Hepatocyte (in vitro differentiated cells): ENCODE measurements at regions not wholly inside any gene's neighbourhood (a gene's known extent, or its start where the extent isn't known, plus 50 kb on each side); places are given as distances from the start of the nearest gene placed in this dataset.
"Not testable (repeated sequence)": the region's sequence is repeated elsewhere in the genome, so short reads cannot be mapped to it uniquely, and the experiment has no call there.

ENCODE experiments used
- DNase-seq: peaks from one replicate; pipeline ENCODE4 v3.0.0-alpha.2; 2016; ENCODE audit warnings: low spot score
- H2AFZ ChIP-seq: fragments of 200-600 bp; sonication (generic); 2 replicates; pipeline ENCODE4 v1.6.0; 2016; ENCODE audit warnings: antibody characterized with exemption, mild to moderate bottlenecking
- H3K27ac ChIP-seq: fragments of 200-600 bp; sonication (generic); 2 replicates; pipeline ENCODE4 v1.5.1; 2016; ENCODE audit warnings: mild to moderate bottlenecking
- H3K27me3 ChIP-seq: fragments of 200-600 bp; sonication (generic); 2 replicates; pipeline ENCODE4 v1.6.1; 2016
- H3K36me3 ChIP-seq: fragments of 200-600 bp; sonication (generic); replicated peaks from 2 replicates; pipeline ENCODE4 v1.5.1; 2016; ENCODE audit warnings: low read depth; ENCODE audit not compliant: insufficient read depth
- H3K4me1 ChIP-seq: fragments of 200-600 bp; sonication (generic); 2 replicates; pipeline ENCODE4 v1.5.1; 2016; ENCODE audit warnings: mild to moderate bottlenecking, moderate library complexity; ENCODE audit not compliant: insufficient read depth
- H3K4me2 ChIP-seq: fragments of 200-600 bp; sonication (generic); 2 replicates; pipeline ENCODE4 v1.6.0; 2016
- H3K4me3 ChIP-seq: fragments of 200-600 bp; sonication (generic); 2 replicates; pipeline ENCODE4 v1.5.1; 2016; ENCODE audit warnings: mild to moderate bottlenecking
- H3K79me2 ChIP-seq: fragments of 200-600 bp; sonication (generic); 2 replicates; pipeline ENCODE4 v1.6.0; 2017; ENCODE audit warnings: mild to moderate bottlenecking
- H3K9me2 ChIP-seq: fragments of 200-600 bp; sonication (generic); replicated peaks from 2 replicates; pipeline ENCODE4 v1.6.0; 2017; ENCODE audit warnings: mild to moderate bottlenecking; ENCODE audit not compliant: insufficient read depth
- H3K9me3 ChIP-seq: fragments of 200-600 bp; sonication (generic); 2 replicates; pipeline ENCODE4 v1.5.1; 2016; ENCODE audit warnings: low read depth, mild to moderate bottlenecking
- H4K20me1 ChIP-seq: fragments of 200-600 bp; sonication (generic); 2 replicates; pipeline ENCODE4 v1.6.0; 2016; ENCODE audit warnings: mild to moderate bottlenecking; ENCODE audit not compliant: insufficient read depth, poor library complexity, severe bottlenecking
- CTCF ChIP-seq: fragments of 200-600 bp; sonication (generic); IDR thresholded peaks from 2 replicates; pipeline ENCODE4 v1.5.1; 2016; ENCODE audit warnings: antibody characterized with exemption, mild to moderate bottlenecking; ENCODE audit not compliant: poor library complexity
- EZH2 ChIP-seq: fragments of 200-600 bp; sonication (generic); IDR thresholded peaks from 2 replicates; pipeline ENCODE4 v1.6.1; 2016; ENCODE audit warnings: antibody characterized with exemption, mild to moderate bottlenecking, borderline replicate concordance
- EZH2phosphoT487 ChIP-seq: fragments of 200-600 bp; sonication (generic); IDR thresholded peaks from one replicate; pipeline ENCODE4 v1.6.1; 2018; ENCODE audit warnings: antibody characterized with exemption, mild to moderate bottlenecking, low read depth, moderate library complexity; ENCODE audit not compliant: unreplicated experiment, severe bottlenecking
- WGBS: methylation state at CpG from one replicate; pipeline ENCODE4 v1.1.6; 2016; ENCODE audit warnings: low lambda C conversion rate; ENCODE audit errors: missing lambda C conversion rate; 5-methylcytosine and 5-hydroxymethylcytosine counted together

DNA sequence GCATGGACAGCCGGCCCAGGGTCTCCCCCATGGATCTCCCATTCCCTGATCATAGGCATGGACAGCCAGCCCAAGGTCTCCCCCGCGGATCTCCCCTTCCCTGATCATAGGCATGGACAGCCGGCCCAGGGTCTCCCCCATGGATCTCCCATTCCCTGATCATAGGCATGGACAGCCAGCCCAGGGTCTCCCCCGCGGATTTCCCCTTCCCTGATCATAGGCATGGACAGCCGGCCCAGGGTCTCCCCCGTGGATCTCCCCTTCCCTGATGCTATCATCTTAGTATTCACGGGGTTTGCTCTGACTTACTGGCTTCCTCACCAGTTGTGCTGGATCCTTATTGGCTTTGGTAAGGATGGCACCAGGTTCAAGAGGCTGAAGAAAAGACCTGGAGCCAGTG is 769.4 kb upstream of the TPTE start:
- H3K27me3 ChIP-seq, result not testable (repeated sequence)

GRCh38 chr21:9753441-9753840 is 767.9 kb upstream of the TPTE start:
- H4K20me1 ChIP-seq, H3K4me1 ChIP-seq, H3K4me3 ChIP-seq, H3K9me2 ChIP-seq, H3K4me2 ChIP-seq, H2AFZ ChIP-seq, DNase-seq, H3K79me2 ChIP-seq, H3K36me3 ChIP-seq, H3K27ac ChIP-seq, H3K27me3 ChIP-seq: not testable (repeated sequence)
- WGBS, result 77% methylated on average over 10 of the region's 10 CpGs
- peaks cover 24% of the 10 kb centered on the region for H3K9me3 ChIP-seq

More for the DNA sequence above, 769.4 kb upstream of the TPTE start:
- H2AFZ ChIP-seq, DNase-seq, H4K20me1 ChIP-seq, H3K4me2 ChIP-seq, H3K36me3 ChIP-seq, H3K27ac ChIP-seq, H3K79me2 ChIP-seq, H3K4me3 ChIP-seq, H3K9me2 ChIP-seq, H3K4me1 ChIP-seq: not testable (repeated sequence)
- H3K9me3 ChIP-seq, result peaks cover 19% of the 10 kb centered on the region
- WGBS, result 71% methylated on average over 8 of the region's 9 CpGs

- Histone ChIP-seq H2AFZ (no peak overlapping the region), H4K20me1 (no peaks in the 10 kb centered on the region), H3K4me3 (no peak overlapping the region), H3K9me2 (no peaks in the 10 kb centered on the region), H3K9me3 (peaks cover 29% of the 10 kb centered on the region), H3K4me1 (no peaks in the 10 kb centered on the region), H3K4me2 (no peak overlapping the region), H3K36me3 (no peaks in the 10 kb centered on the region), H3K79me2 (no peaks in the 10 kb centered on the region), H3K27ac (no peak overlapping the region), H3K27me3 (no peaks in the 10 kb centered on the region)
- TF ChIP-seq EZH2 (no peak), EZH2phosphoT487 (no peak), CTCF (no peak)
- DNase-seq, result no peak
- WGBS, result 59% methylated on average over 7 of the region's 7 CpGs
Measured at GRCh38 chr21:9753943-9754342, 767.4 kb upstream of the TPTE start.

DNA sequence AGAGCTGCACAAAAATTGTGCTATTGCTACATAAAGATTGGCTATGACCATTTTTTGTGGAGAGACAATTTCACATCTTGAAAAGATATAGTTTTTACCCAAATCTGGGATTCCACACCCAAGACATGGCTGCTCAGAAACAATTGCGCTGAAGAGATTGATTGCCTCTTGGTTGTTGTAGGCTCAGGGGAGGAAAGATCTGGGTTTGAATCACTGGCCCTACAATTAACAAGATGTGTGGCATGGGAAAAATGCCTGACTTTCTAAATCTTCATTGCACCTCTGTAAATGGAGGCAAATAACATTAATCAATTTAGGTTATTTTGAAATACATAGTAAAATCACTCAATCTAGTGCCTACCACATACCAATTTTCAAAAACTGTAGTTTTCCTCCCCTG is 766.9 kb upstream of the TPTE start:
- WGBS, result 76% methylated on average over 1 of the region's 1 CpG

DNA sequence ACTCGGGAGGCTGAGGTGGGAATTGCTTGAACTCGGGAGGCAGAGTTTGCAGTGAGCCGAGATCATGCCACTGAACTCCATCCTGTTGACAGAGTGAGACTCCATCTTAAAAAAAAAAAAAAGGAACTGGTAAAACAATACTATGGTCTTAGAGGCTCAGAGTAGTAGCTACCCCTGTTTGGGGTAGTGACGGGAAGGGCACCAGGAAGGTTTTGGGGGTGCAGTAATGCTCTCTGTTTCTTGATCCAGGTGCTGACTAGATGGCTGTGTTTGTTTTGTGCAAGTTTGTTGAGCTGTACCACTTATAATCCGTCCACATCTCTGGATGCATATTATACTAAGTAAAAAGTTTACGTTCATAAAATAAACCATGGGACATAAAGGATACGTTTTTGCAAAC is 765.8 kb upstream of the TPTE start:
- H3K9me2 ChIP-seq, result no peaks in the 10 kb centered on the region
- no peaks in the 10 kb centered on the region for H4K20me1 ChIP-seq
- H3K4me2 ChIP-seq, result no peak overlapping the region
- H3K4me1 ChIP-seq, result no peaks in the 10 kb centered on the region
- no peak for DNase-seq
- H3K27ac ChIP-seq, result no peak overlapping the region
- H3K79me2 ChIP-seq, result no peaks in the 10 kb centered on the region
- H3K9me3 ChIP-seq, result peaks cover 36% of the 10 kb centered on the region
- no peaks in the 10 kb centered on the region for H3K27me3 ChIP-seq
- no peak for TF ChIP-seq CTCF
- no peak for TF ChIP-seq EZH2phosphoT487
- H3K36me3 ChIP-seq, result no peaks in the 10 kb centered on the region
- no peak overlapping the region for H2AFZ ChIP-seq
- WGBS, result 51% methylated on average over 7 of the region's 7 CpGs
- no peak overlapping the region for H3K4me3 ChIP-seq

More for the DNA sequence above, 766.9 kb upstream of the TPTE start:
- not testable (repeated sequence) for H3K27me3 ChIP-seq, H4K20me1 ChIP-seq, H3K9me2 ChIP-seq, H3K4me1 ChIP-seq, H2AFZ ChIP-seq, H3K27ac ChIP-seq, H3K4me3 ChIP-seq, DNase-seq, H3K36me3 ChIP-seq, H3K4me2 ChIP-seq, H3K79me2 ChIP-seq
- peaks cover 33% of the 10 kb centered on the region for H3K9me3 ChIP-seq
